HG03060 (cell line): ENCODE measurements at regions not wholly inside any gene's neighbourhood (a gene's known extent, or its start where the extent isn't known, plus 50 kb on each side); places are given as distances from the start of the nearest gene placed in this dataset.

Experiments used
- ATAC-seq: cut with Tn5 transposase; IDR thresholded peaks from one replicate; pipeline ENCODE4 v1.9.1; 2021; ENCODE audit warnings: low read depth, moderate number of reproducible peaks; ENCODE audit not compliant: unreplicated experiment

DNA sequence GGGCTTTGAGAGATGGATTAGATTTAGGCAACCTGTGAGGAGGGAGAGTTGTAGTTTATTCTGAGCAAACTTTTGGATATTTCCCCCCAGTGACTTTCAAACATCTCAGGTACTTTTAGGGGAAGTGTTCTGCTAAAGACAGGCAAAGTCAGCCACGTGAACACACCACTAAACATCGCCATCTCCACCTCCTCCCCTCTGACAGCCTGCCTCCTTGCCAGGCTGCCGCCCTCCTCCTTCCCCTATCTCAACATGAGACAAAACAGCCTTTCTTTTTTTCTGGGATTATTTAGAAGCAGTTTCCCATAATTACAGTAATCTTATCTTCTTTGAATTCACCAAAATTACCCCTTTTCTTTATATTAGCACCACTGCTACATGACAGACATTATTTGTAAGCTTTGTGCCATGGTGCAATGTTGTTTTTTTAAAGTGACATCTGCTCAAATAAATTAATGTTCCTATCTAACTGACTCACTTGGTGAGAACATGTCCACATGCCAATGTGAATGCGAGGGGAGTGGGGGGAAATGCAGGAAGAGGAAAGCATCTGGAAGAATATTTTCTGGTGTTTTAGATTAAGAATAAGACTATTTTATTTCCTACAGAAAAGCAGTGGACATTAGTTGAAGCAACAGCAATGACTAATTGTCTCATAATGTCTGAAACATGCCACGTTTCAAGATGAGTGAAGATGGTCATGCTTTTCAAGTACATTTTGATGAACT lies 147.8 kb upstream of the ATP1B1 start:
- ATAC-seq = no peak

DNA sequence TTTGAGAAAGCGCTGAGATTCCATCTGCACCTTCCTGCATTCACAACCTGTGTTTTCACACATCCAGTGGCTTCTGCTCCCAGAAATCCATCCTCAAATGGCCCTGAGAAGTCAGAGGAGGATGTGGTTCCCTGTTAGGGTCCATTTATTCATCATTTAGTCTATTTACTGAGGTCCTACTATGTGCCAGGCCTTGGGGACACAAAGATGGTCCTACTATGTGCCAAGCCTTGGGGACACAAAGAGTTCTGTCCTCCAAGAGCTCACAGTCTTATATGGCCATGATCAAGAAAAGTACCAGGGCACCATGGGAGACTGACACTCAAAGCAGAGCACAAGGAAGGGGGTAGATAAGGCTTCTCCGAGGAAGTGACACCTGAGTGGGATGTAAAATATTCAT lies 147.1 kb upstream of the ATP1B1 start:
- ATAC-seq = no peak

DNA sequence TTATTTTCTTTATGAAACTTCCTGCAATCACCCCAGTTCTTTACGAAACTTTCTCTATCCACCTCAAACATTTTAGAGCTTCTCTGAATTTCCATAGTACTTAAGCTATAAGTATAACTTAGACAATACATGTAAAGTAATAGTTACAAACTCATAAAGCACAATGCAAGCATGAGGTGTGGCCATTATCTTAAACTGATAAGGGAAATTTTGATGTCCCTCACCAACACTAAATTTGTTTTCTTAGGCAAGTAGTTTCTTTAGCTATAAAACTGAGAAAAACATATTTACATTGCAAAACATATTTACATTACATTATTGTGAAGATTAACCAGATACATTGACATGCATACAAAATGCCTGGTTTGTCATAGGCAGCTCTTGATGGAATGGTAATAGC lies 146.4 kb upstream of the ATP1B1 start:
- no peak for ATAC-seq

DNA sequence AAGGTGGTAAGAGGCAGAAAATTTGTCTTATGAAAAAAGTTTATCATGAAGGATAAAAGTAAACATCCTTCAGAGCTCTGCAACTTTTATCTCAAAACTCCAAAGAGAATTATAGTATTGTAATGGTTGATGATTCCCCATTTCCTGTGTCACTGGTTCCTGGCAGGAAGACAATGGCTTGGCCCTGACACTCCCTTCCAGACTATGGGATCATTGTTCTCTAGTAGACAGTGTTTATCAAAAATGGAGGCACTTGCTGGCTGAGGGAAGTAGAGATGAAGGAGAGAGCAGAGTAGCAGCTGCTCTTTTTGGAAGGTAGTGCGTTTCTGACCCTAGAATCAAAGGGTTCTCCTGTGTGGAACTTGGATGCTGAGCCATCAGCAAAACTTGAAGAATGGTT lies 145.9 kb upstream of the ATP1B1 start:
- ATAC-seq = no peak

DNA sequence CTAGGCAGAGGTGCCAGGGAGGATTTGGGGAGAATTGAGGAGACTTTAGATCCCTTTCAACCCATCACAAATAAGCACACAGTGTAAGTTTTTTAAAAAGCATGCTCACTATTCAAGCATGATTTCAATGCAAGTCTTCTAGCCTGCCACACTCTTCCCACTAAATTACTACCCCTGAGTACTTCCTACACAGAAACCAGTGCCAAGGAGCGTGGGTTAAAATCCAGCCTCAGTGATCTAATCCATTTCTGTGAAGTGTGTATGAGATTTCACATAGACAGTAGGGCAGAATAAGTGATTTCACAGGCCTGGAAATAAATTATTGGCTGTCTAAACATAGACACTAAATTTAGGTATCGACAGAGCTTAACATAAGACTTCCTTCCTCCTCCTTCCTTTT lies 142.9 kb upstream of the ATP1B1 start:
- no peak for ATAC-seq

DNA sequence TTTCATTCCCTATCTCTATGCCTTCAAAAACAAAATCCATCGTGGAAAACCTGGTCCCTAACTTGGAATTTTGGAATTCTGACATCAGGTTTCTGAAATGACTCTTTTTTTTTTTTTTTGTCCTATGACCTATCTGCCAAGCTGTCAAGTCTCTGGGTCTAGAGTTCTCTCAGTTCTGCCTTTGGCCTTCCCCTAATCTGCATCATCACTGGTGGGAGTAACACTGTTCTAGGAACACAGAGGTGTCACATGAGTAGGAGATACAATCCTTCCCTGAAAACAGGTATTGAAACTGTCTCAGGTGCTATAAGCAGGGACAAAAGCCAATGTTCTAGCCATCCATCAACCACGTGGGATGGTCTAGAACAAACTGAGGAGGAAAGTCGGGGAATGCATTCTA lies 142.0 kb upstream of the ATP1B1 start:
- ATAC-seq = no peak

DNA sequence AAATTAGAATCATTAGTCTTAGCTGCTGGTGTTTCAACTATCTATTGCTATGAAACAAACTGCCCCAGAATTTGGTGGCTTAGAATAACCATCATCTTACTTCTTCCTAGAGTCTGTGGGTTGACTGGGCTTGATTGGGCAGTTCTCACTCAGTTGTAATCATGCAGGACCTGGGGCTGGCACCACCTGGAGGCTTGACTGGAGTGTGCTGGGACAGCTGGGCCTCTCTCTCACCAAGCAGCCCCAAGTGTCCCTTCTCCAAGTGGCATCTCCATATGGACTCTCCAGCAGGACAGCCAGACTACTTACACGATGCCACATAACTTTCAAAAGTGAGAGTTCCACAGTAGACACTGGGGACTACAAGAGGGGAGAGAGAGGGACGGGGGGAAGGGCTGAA lies 140.3 kb upstream of the ATP1B1 start:
- ATAC-seq = no peak

DNA sequence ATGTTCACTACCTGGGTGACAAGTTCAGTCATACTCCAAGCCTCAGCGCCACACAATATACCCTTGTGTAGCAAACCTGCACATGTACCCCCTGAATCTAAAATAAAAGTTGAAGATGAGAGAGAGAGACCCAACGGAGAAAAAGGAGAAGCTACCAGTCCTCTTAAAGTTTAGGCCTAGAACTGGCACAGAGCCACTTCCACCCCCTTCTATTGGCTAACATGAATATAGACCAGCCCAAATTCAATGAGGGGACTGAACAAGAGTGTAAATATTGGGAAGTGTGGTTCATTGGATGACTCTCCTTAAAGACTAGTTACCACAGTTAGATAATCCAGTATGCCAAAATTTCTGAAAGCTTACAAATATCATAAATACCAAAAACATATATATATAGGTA lies 139.9 kb upstream of the ATP1B1 start:
- ATAC-seq = no peak

DNA sequence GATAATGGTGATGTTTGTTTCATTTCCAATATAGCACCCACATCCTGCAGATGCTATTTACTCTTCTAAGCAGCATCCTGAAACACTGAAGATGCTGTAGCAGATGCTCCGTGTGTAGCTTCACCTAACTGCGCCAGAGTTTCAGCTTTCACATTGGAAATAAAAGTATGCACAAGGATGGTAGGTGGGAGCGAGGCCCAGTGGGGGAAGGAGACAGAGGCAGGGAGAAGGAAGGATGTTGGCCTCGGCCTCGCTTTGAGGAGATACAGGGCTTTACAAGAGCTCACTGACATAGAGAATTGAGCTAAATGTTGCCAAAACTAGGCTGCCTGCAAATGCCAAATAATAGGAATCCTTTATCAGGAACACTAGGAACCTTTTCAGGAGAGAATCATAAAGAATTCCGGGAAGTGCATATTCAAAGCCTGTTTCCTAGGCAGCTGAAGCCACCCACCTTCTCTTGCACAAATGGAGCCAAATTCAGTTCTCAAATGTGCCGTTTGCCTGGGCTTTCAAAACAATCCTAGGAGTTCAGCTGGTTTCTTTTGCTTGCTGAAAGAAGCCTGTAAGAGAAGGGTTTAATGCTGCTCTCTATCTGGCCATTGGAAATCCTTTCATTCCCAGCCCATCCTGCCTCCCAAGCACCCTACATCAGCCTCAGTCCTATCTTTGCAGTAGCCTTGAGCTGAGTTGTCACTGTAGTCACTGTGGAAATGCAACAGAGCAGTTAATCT lies 135.4 kb upstream of the ATP1B1 start:
- ATAC-seq = no peak

DNA sequence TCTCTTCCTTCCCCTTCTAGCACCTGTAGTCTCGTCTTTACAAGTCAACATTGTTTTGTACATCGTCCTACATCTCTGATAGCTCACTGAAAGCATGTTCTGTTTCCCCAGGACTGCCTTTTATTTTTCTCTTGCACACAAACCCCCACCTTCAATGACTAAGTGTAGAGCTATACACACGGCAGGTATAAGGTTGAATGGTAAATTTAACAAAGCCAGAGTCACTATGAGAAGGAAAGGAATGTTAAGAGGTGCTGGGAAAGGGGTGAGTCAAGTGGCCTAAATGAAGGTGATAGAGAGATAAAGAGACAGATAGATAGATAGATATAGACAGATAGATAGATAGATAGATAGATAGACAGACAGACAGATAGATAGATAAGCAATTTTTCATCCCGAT lies 134.3 kb upstream of the ATP1B1 start:
- ATAC-seq = no peak

DNA sequence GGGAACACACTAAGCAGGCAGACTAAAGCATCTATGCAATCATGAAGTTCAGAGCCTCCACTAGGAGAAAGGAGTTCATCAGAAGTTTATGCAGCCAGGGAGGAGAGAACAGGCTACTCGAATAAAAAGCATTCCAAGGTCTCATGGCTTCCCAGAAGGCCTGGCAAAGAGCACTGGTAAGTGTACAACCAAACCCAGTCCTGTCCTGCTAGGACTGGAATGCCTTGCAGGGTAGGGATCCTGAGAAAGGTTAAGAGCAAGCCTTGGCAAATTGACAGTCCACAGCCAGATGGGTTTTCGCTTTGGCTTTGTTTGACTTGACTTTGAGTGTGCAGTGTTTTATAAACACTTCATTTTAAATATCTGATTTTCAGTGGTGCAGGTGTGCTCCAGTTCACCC lies 133.6 kb upstream of the ATP1B1 start:
- ATAC-seq = no peak

DNA sequence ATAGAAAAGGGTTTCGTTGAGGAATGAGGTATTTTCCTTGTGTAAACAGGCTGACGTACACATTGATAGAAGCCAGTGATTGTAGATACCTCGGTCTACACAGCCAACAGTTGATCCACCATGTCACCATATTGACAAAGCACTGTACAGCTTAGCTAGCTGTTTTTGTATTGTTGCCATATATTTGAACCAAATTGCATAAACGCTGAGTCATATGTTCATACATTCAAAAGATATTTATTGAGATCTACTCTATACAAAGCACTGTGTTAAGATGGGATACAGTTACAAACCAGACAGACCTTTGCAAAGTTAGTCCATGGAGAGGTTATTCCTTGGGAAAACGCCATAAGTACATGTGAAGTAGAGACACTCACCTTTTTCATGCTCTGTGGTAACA lies 132.4 kb upstream of the ATP1B1 start:
- no peak for ATAC-seq

DNA sequence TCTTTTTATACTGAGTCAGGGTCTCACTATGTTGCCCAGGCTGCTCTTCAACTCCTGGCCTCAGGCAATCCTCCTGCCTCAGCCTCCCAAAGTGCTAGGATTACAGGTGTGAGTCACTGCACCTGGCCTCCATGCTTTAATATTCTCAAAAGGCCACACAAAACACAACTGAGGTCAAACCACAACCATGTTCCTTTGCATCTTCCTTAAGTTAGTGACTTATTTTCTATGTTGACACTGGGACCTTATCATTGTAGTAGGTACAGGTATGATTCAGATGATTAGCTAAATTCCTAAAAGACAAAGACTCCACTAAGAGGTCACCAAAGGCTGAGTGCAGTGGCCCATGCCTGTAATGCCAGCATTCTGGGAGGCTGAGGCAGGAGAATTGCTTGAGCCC lies 131.9 kb upstream of the ATP1B1 start:
- no peak for ATAC-seq

DNA sequence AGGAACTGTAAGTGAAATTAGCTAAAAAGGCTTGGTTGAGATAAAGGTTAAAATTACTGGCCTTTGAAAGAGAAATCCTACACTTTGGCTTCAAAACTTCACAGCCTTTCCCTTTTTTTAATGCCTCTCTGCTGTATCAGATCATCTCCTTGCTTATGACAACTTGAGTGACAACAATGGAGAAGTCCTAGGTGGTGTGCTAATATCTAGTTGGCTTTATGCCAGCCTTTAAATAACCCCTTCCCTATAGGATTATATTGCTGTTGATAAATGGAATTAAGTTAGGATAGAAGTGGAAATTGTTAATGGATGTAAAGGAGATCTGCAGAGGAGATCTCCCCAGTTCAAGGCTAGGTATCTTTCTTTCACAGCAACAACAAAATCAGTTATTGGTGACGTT lies 130.2 kb upstream of the ATP1B1 start:
- no peak for ATAC-seq

DNA sequence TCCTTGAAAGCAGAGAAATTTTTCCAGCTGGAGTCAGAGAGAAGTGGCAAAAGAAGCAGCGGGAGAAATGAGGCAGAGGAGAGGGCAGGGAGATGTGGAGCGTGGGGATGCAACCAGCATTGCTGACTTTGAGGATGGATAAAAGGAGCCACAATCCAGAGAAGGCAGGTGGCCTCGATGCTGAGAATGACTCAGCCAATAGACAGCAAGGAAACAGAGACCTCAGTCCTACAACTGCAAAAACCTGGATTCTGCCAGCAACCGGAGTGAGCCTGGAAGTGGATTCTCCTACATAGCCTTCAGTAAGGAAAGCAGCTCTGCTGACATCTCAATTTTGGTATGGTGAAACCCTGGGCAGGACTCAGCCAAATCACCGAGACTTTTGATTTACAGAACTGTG lies 128.9 kb upstream of the ATP1B1 start:
- no peak for ATAC-seq

DNA sequence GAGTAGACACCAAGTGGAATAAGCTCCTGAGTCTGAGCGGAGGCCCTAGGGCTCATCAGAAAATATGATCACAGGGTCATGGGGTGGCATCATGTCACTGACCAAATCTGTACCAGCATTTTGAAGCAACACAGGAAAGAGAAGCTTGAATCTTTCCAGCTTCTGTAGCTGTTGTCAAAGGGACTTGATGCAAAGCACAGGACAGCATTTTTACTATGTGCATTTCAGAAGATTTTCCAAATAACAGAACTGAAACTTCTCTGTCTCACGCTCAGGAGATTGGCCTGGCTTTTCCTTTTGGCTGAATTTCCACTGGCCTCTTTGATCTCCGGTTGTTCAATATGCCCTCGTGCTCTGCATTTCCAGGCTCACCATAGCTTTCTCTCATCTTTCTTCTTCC lies 127.2 kb upstream of the ATP1B1 start:
- no peak for ATAC-seq

DNA sequence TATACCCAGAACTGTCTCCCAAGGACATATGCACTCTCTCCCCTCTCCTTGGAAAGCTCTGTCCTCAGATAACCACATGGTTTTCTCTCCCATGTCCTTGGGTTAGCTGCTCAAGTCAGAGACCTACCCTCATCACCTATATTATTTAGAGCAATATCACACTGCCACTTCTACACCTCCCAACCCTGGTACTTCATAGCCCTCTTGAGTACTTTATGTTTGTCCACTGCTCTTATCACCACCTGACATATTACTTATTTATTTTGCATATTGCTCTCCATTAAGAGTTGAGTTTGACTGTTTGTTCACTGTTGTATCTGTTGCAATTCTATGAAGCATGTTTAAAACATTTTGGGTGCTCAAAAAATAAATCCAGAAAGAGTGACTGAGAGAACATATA lies 126.3 kb upstream of the ATP1B1 start:
- ATAC-seq = no peak

DNA sequence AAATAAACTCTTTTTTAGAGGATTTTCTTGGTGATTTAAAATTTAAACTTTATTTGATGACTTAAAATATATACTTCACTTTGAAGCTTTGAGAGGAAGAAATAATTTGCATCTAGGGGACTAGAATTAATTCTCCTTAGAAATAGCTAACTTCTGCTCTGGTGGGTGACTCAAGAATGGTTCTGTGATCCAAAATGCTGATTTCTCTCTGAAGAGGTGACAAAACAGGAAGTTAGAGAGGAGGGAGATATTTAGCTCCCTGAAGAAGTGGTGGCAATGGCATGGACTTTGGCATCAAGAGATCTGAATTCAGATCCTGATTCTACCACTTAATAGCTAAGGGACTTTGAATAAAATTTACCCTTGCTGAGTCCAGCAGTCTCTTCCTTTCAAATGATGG lies 125.8 kb upstream of the ATP1B1 start:
- ATAC-seq = no peak

DNA sequence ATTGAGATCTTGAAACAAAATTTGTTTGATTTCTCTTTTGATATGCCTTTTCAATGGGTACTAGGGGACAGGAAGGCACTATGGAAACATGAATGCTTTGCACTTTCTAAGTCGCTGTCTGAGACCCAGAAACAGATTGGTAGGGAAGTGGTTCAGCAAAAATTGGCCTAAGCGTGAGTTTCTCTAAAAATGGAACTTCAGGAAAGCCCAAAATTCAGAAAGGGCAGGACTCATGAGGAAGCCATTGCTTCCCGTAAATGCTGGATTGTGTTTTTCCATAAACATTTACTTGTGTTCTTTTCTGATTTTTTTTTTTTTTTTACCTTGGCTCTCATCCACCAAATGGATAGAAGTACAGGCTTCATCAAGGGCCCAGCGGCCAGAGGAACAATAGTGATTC lies 123.7 kb upstream of the ATP1B1 start:
- no peak for ATAC-seq

DNA sequence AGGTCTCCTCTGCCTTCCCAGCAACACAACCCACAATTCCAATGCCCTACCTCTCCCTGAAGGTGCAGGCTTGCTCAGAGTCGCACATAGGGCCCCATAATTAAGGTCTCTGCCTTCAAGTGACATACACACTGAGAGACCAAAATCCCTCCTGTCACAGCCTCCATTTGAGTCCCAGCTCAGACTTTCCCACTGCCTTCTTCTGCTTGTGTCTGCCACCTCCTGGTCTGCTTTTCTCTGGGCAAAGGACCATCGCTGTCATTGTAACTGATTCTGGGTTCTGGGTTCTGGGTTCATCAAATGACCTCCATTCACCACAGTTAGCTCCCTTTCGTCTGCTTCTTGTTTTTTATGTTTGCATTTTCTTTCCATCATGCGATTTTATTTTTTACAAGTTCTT lies 119.2 kb upstream of the ATP1B1 start:
- ATAC-seq = no peak

DNA sequence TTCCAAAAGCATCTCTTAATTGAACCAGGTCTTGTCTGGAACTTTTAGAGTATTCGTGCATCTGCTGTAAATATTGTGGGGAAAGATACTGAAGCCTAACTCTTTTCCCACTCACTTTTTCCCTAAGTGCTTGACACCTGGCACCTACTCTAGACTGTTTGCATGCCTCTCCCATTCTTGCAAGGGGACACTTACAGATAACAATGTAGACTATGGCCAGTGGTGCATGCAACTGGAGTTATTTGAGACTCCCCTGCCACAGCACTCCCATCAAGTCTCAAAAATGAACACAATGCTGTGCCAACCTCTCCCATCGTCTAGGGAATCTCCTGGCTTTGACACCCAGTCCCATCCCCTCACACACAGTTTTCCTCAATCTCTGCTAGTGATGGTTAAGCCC lies 118.6 kb upstream of the ATP1B1 start:
- ATAC-seq = no peak

DNA sequence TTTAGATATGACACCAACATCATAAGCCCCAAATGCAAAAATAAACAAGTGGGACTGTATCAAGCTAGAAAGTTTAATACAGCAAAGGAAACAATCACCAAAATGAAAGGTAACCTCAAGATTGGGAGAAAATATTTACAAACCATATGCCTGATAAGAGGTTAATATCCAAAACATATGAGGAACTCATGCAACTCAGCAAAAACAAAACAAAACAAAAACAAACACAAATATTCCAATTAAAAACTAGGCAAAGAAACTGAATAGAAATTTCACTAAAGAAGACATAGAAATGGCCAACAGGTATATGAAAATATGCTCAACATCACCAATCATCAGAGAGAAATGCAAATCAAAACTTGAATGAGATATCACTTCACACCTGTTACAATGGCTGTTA lies 116.5 kb upstream of the ATP1B1 start:
- no peak for ATAC-seq
